Activated CD4-positive, alpha-beta T cell treated with anti-CD3 and anti-CD28 coated beads, Interleukin-2, amount 50 U/mL, for 16 hours (primary cell): ENCODE measurements at regions not wholly inside any gene's neighbourhood (a gene's known extent, or its start where the extent isn't known, plus 50 kb on each side); places are given as distances from the start of the nearest gene placed in this dataset.
A peak's percentile ranks its signal among the peaks of the same experiment; 100 is the strongest.
"Not testable (repeated sequence)": the region's sequence is repeated elsewhere in the genome, so short reads cannot be mapped to it uniquely, and the experiment has no call there.

ENCODE experiments used
- DNase-seq: peaks from one replicate; pipeline ENCODE4 v3.0.0-alpha.2; 2020

GRCh38 chr4:174183259-174183658 is 100.2 kb downstream of the FBXO8 start:
- DNase-seq = no peak

- DNase-seq = no peak
Measured at GRCh38 chr4:174181827-174182226, 101.6 kb downstream of the FBXO8 start.

DNA sequence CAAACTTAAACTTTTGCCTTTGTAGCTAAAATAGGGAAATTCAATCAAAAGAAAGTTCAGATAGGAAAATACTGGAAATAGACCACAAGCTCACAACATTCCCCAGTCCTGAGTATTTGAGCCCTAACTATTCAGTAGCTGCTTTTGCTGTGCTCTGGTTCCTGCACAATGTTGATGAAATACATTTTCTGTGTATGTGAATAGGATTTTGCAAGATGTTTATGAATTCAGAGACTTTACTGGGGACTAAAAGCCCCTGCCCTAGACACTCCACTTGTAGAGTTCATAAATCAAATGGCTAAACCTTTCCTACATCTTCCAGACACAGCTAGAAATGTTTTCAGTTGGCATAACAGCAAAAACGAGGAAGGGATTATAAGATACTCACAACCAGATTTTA is 105.9 kb downstream of the FBXO8 start:
- no peak for DNase-seq

- not testable (repeated sequence) for DNase-seq
Measured at GRCh38 chr4:174175836-174176235, 107.6 kb downstream of the FBXO8 start.

DNA sequence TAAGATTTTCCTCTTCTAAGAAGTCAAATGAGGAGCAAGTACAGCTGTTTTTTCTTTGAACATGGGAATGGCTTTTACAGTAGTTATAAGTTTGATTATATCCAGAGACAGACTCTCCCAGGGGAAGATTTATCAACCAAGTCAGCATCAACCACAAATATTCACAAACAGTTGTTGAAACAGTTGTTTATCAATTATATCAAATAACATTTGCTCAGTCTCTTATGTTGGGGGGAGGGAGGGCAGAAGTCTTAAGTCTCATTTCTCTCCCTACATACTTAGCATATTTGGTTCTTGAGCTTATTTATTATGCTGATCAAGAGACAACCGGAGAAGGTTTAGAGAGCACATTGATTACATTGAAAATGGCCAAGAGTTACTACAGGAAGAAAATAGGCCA is 110.1 kb downstream of the FBXO8 start:
- no peak for DNase-seq

DNA sequence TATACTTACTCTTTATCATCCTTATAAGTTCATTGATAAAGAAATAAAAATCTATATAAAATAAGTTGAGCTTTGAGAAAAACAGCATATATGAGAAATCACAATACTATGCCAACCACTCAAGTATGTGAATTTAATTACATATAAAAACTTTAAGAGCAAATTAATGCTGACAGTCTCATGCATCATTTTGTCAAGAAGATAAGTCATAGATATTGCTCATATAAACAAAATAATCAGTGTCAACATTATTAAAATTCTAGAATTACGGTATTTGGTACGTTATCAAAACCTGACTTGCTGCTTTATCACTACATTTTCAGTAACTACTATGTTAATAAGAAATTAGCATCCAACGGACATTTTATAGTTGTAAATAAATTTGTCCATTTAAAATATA is 111.2 kb downstream of the FBXO8 start:
- DNase-seq = no peak

- DNase-seq = no peak
Measured at GRCh38 chr4:174170906-174171305, 112.6 kb downstream of the FBXO8 start.

GRCh38 chr4:174170091-174170490 is 113.4 kb downstream of the FBXO8 start:
- no peak for DNase-seq

- DNase-seq = no peak
Measured at GRCh38 chr4:174157106-174157607, 126.3 kb downstream of the FBXO8 start.

DNA sequence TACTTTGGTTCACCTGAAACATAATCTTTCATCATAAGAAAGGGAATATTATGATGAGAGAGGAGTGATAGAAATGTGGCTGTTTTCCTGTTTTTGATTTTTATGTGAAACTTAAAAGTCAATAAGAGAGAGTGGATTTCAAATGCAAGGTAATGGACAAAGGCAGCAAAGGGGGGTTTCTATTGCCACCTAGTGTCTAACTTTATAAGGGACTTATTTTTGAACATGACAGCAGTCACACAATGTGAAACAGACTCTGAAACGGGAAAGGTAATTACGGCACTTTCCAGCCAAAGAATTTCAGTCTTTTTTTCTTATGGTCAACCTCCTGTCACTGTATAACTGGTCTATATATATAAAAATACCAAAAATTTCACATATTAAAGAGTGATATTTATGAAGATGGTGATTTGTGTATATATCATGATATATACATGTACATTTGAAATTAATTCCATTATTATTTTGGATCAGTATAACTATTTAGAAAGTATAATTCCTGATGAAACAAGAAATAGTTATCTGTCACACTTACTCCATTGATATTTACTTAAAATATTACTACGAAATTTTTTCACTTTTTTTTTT is 127.1 kb downstream of the FBXO8 start:
- DNase-seq = peak; percentile 25

GRCh38 chr4:174154215-174154854 is 129.1 kb downstream of the FBXO8 start:
- no peak for DNase-seq

DNA sequence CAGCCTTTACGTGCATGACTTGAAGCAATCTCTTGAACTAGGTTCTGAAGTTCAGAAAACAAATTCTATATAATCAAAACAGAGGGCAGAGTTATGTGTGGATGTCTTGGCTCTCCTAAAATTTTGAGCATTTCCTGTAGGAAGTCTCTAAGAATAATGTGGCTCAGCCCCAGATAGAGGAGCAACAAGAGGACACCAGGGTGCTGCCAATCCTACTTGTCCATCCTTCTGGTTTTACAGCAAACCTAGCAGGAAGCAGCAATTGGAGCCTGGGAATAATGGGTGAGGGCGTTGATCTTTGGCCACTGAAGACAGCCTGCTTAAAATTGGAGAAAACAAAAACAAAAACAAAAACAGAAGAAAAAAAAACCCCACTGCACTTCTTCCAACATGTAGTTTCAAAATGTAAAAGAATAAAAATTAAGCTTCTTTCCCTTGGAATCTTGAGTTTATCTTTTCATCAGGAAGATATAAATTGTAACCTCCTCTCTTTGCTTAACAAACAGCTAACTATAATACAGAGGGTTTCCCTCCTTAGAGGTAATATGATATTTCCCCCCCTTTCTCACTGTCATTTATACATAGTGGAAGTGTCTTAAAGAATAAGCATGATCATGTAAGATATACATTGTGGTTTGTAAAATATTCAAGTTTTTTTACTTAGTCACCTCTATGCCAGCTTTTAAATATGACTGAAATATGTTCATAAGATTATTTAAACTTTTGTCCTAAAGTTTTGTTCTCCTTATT is 130.6 kb downstream of the FBXO8 start:
- no peak for DNase-seq

GRCh38 chr4:174147863-174148262 is 135.6 kb downstream of the FBXO8 start:
- DNase-seq = no peak

DNA sequence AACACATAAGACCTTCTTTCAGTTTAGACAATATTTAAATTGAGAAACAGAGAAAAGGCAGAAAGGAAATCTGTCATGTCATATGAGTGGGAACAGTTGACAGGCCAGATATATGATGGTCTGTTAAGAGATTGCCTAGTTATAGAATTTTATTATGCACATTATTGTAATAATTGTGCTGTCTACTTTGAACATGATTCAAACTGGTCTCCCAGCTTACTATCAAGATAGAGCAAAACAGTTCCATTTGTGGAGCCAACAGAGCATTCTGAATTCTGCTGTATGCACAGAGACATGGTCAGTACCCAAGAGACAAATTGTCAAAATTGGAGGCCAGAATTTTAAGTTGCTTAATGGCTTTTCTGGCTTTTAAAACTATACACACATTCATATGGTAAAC is 139.4 kb downstream of the FBXO8 start:
- no peak for DNase-seq

- DNase-seq = no peak
Measured at GRCh38 chr4:174141876-174142275, 141.6 kb downstream of the FBXO8 start.

GRCh38 chr4:174138616-174139015 is 144.9 kb downstream of the FBXO8 start:
- DNase-seq = no peak

DNA sequence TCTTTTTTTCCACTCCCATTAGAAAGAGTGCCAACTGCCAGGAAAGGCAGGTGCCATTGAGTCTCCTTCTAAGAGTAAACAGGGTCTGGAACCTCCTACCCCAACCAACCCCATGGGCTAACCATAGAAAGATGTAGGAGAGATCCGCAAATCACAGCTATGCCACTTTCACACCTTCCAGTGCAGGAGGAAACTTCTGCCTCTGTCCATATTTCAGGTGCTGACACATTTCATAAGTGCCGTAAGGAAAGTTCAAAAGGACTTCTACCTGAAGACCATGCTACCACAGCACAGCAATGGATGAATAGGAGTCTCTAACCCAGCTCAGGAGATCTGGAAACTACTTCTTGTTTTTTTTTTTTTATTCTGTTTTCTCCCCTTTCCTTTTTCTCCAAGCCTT is 145.8 kb downstream of the FBXO8 start:
- DNase-seq = no peak

- DNase-seq = no peak
Measured at GRCh38 chr4:174135936-174136406, 147.5 kb downstream of the FBXO8 start.

- DNase-seq = no peak
Measured at GRCh38 chr4:174135530-174135929, 147.9 kb downstream of the FBXO8 start.

GRCh38 chr4:174134361-174134760 is 149.1 kb downstream of the FBXO8 start:
- DNase-seq = no peak

DNA sequence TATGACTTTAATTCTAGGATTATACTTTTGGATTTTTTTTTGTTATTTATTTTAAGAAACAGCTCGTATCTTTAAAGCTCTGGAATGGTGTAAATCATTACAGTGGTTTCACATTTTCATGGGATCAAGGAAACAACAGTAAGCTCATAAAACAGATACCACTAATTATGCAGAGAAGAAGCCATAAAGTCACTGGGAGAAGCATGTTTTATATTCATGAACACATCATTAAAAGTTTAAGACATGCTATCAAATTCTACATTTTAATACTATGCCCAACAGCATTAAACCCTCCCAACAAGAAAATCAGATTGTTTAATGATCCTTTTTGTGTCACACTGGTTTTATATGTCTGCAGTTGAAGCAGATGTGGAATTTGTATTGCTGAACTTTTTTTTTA is 149.9 kb downstream of the FBXO8 start:
- DNase-seq = no peak

DNA sequence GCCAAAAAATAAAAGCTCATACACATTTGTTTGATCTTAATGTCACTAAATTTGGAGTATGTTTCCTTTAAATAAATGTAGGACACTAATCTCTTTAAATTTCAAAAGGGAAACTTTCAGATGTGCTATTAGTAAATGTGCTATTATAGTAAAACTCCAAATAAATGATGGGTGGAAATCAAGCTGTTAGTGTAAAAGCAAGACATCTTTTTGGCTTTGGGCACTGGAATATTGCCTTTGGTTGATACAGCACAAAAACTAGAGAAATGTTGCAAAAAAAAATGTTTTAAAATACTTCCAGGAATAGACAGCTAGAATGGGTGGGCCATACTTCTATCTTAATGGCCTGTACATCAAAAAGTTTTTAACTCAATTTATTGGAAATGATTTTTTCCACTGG is 151.6 kb downstream of the FBXO8 start:
- no peak for DNase-seq

GRCh38 chr4:174122705-174123104 is 160.8 kb downstream of the FBXO8 start:
- DNase-seq = no peak
